Keratinocyte (primary cell): ENCODE measurements at regions not wholly inside any gene's neighbourhood (a gene's known extent, or its start where the extent isn't known, plus 50 kb on each side); places are given as distances from the start of the nearest gene placed in this dataset.

Experiments
- CTCF ChIP-seq, 3 experiments: IDR thresholded peaks in 1 of 3; conservative IDR thresholded peaks in 1 of 3; optimal IDR thresholded peaks in 1 of 3; 2 replicates in 2 of 3; 3 replicates in 1 of 3; pipeline versions ENCODE3 to v1.5.1; 2011; ENCODE audit warnings: low read length in 3 of 3, mild to moderate bottlenecking in 3 of 3, moderate library complexity in 2 of 3, control low read depth in 1 of 3, inconsistent platforms in 1 of 3; ENCODE audit not compliant: insufficient read depth in 2 of 3; ENCODE audit errors: extremely low read depth in 1 of 3
- EZH2 ChIP-seq: IDR thresholded peaks from one replicate; pipeline ENCODE4 v1.6.1; 2012; ENCODE audit warnings: inconsistent platforms, mild to moderate bottlenecking, low read length, moderate library complexity

- no peak for TF ChIP-seq CTCF (optimal IDR thresholded peaks at IDR 0.05 in 1 of 3, IDR thresholded peaks at IDR 0.05 in 1 of 3, conservative IDR thresholded peaks at IDR 0.05 in 1 of 3; ENCODE audit: extremely low read depth in 1 of 3, insufficient read depth in 2 of 3, low read length in 3 of 3)
- no peak for TF ChIP-seq EZH2
Measured at GRCh38 chr3:21889166-21889565, 138.2 kb upstream of the ZNF385D start.
